Mesothelial cell of epicardium (in vitro differentiated cells): ENCODE measurements at regions not wholly inside any gene's neighbourhood (a gene's known extent, or its start where the extent isn't known, plus 50 kb on each side); places are given as distances from the start of the nearest gene placed in this dataset.

Experiments used
- DNase-seq, 2 experiments: peaks; one replicate each; pipeline ENCODE4 v3.0.0; 2021; ENCODE audit warnings: low spot score in 2 of 2; ENCODE audit not compliant: unreplicated experiment in 2 of 2
- H3K27ac Mint-ChIP-seq: 2 replicates; pipeline ENCODE4 v1.8.0; 2021; ENCODE audit warnings: mixed read lengths
- H3K27me3 Mint-ChIP-seq: 2 replicates; pipeline ENCODE4 v1.8.0; 2021; ENCODE audit warnings: low read depth, mixed read lengths
- H3K36me3 Mint-ChIP-seq: 2 replicates; pipeline ENCODE4 v1.8.0; 2021; ENCODE audit warnings: mixed read lengths
- H3K4me1 Mint-ChIP-seq: 2 replicates; pipeline ENCODE4 v1.8.0; 2021; ENCODE audit warnings: mixed read lengths
- H3K4me3 Mint-ChIP-seq: 2 replicates; pipeline ENCODE4 v1.8.0; 2021; ENCODE audit warnings: mild to moderate bottlenecking, moderate library complexity, mixed read lengths
- H3K9me3 Mint-ChIP-seq: 2 replicates; pipeline ENCODE4 v1.8.0; 2021; ENCODE audit warnings: mixed read lengths
- CTCF ChIP-seq: fragments of 200-600 bp; sonication (generic); IDR thresholded peaks from one replicate; pipeline ENCODE4 v1.5.0; 2021; ENCODE audit warnings: antibody characterized with exemption; ENCODE audit not compliant: unreplicated experiment

- no peak for DNase-seq
- H3K27me3 Mint-ChIP-seq, result no peaks in the 10 kb centered on the region
- peaks cover 3% of the 10 kb centered on the region for H3K9me3 Mint-ChIP-seq
- H3K36me3 Mint-ChIP-seq, result no peaks in the 10 kb centered on the region
- TF ChIP-seq CTCF, result no peak
- H3K4me1 Mint-ChIP-seq, result no peaks in the 10 kb centered on the region
- no peak overlapping the region for H3K4me3 Mint-ChIP-seq
- H3K27ac Mint-ChIP-seq, result no peak overlapping the region
Measured at GRCh38 chr15:37698679-37699078, 235.8 kb upstream of the TMCO5A start.

- Mint-ChIP-seq H3K4me1 (no peaks in the 10 kb centered on the region), H3K9me3 (peaks cover 3% of the 10 kb centered on the region), H3K27me3 (peaks cover 4% of the 10 kb centered on the region), H3K36me3 (no peaks in the 10 kb centered on the region), H3K27ac (no peak overlapping the region), H3K4me3 (no peak overlapping the region)
- no peak for DNase-seq
- TF ChIP-seq CTCF, result no peak
Measured at GRCh38 chr15:37701230-37701629, 233.2 kb upstream of the TMCO5A start.

- DNase-seq, result no peak
- Mint-ChIP-seq H3K27me3 (peaks cover 14% of the 10 kb centered on the region), H3K4me3 (no peak overlapping the region), H3K4me1 (no peaks in the 10 kb centered on the region), H3K36me3 (peaks cover 2% of the 10 kb centered on the region), H3K27ac (no peak overlapping the region), H3K9me3 (peaks cover 15% of the 10 kb centered on the region)
- no peak for TF ChIP-seq CTCF
Measured at GRCh38 chr15:37709669-37710068, 224.8 kb upstream of the TMCO5A start.

GRCh38 chr15:37715101-37715500 lies 219.3 kb upstream of the TMCO5A start:
- Mint-ChIP-seq H3K4me3 (no peak overlapping the region), H3K4me1 (no peaks in the 10 kb centered on the region), H3K27me3 (no peaks in the 10 kb centered on the region), H3K9me3 (peaks cover 15% of the 10 kb centered on the region), H3K36me3 (peaks cover 2% of the 10 kb centered on the region), H3K27ac (no peak overlapping the region)
- no peak for DNase-seq
- TF ChIP-seq CTCF, result no peak

- H3K27ac Mint-ChIP-seq, result no peak overlapping the region
- H3K4me1 Mint-ChIP-seq, result no peaks in the 10 kb centered on the region
- H3K4me3 Mint-ChIP-seq, result no peak overlapping the region
- no peaks in the 10 kb centered on the region for H3K27me3 Mint-ChIP-seq
- DNase-seq, result no peak
- H3K9me3 Mint-ChIP-seq, result no peaks in the 10 kb centered on the region
- no peak for TF ChIP-seq CTCF
- no peaks in the 10 kb centered on the region for H3K36me3 Mint-ChIP-seq
Measured at GRCh38 chr15:37720267-37720666, 214.2 kb upstream of the TMCO5A start.

GRCh38 chr15:37731146-37731746 lies 203.2 kb upstream of the TMCO5A start:
- Mint-ChIP-seq H3K27ac (no peak overlapping the region), H3K4me3 (no peak overlapping the region), H3K4me1 (peaks cover 20% of the 10 kb centered on the region), H3K9me3 (no peaks in the 10 kb centered on the region), H3K36me3 (no peaks in the 10 kb centered on the region), H3K27me3 (peaks cover 27% of the 10 kb centered on the region)
- no peak for DNase-seq
- TF ChIP-seq CTCF, result no peak
